ENCODE measurements at regions not wholly inside any gene's neighbourhood (a gene's known extent, or its start where the extent isn't known, plus 50 kb on each side); places are given as distances from the start of the nearest gene placed in this dataset.

DNA sequence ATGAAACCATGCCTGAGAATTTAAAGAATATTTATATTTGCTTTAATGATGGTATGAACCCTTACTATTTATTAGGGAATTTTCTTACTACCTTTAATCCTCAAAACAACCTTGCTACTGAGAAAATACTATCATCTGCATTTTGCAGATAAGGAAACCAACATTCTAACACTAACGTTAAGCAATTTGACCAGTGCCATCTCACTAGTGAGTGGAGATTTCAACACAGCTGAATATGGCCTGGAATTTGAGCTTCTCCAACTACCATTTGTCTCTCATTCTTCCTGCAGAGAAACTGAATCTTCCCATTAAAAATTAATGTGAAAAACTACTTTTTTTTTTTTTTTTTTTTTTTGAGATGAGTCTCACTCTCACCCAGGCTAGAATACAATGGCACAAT is 380.9 kb upstream of the SMIM31 start:
- TF ChIP-seq, protein P1, sequence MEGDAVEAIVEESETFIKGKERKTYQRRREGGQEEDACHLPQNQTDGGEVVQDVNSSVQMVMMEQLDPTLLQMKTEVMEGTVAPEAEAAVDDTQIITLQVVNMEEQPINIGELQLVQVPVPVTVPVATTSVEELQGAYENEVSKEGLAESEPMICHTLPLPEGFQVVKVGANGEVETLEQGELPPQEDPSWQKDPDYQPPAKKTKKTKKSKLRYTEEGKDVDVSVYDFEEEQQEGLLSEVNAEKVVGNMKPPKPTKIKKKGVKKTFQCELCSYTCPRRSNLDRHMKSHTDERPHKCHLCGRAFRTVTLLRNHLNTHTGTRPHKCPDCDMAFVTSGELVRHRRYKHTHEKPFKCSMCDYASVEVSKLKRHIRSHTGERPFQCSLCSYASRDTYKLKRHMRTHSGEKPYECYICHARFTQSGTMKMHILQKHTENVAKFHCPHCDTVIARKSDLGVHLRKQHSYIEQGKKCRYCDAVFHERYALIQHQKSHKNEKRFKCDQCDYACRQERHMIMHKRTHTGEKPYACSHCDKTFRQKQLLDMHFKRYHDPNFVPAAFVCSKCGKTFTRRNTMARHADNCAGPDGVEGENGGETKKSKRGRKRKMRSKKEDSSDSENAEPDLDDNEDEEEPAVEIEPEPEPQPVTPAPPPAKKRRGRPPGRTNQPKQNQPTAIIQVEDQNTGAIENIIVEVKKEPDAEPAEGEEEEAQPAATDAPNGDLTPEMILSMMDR (IDR thresholded peaks at IDR 0.05; ENCODE audit: low read depth, low read length, missing input control): no peak
- no peak for TF ChIP-seq RXRA (IDR thresholded peaks at IDR 0.05)
- TF ChIP-seq, protein P2, sequence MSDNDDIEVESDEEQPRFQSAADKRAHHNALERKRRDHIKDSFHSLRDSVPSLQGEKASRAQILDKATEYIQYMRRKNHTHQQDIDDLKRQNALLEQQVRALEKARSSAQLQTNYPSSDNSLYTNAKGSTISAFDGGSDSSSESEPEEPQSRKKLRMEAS (IDR thresholded peaks at IDR 0.05): no peak
- TF ChIP-seq HNF4G (IDR thresholded peaks at IDR 0.05): no peak

Measured in liver (tissue), 3 donors.